ENCODE measurements at regions not wholly inside any gene's neighbourhood (a gene's known extent, or its start where the extent isn't known, plus 50 kb on each side); places are given as distances from the start of the nearest gene placed in this dataset.

GRCh38 chr3:31345581-31345980 lies 187.1 kb upstream of the STT3B start:
- Mint-ChIP-seq H3K4me3 (ENCODE audit: unreplicated experiment) (no peak overlapping the region), H3K27me3 (ENCODE audit: unreplicated experiment) (peaks cover 42% of the 10 kb centered on the region), H3K4me1 (ENCODE audit: unreplicated experiment) (no peaks in the 10 kb centered on the region), H3K27ac (ENCODE audit: unreplicated experiment) (no peak overlapping the region), H3K9me3 (ENCODE audit: unreplicated experiment) (peaks cover 5% of the 10 kb centered on the region), H3K36me3 (ENCODE audit: unreplicated experiment) (no peaks in the 10 kb centered on the region)
- no peak for DNase-seq (ENCODE audit: extremely low spot score, unreplicated experiment)
- TF ChIP-seq, protein P1, sequence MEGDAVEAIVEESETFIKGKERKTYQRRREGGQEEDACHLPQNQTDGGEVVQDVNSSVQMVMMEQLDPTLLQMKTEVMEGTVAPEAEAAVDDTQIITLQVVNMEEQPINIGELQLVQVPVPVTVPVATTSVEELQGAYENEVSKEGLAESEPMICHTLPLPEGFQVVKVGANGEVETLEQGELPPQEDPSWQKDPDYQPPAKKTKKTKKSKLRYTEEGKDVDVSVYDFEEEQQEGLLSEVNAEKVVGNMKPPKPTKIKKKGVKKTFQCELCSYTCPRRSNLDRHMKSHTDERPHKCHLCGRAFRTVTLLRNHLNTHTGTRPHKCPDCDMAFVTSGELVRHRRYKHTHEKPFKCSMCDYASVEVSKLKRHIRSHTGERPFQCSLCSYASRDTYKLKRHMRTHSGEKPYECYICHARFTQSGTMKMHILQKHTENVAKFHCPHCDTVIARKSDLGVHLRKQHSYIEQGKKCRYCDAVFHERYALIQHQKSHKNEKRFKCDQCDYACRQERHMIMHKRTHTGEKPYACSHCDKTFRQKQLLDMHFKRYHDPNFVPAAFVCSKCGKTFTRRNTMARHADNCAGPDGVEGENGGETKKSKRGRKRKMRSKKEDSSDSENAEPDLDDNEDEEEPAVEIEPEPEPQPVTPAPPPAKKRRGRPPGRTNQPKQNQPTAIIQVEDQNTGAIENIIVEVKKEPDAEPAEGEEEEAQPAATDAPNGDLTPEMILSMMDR (IDR thresholded peaks at IDR 0.05), result no peak

DNA sequence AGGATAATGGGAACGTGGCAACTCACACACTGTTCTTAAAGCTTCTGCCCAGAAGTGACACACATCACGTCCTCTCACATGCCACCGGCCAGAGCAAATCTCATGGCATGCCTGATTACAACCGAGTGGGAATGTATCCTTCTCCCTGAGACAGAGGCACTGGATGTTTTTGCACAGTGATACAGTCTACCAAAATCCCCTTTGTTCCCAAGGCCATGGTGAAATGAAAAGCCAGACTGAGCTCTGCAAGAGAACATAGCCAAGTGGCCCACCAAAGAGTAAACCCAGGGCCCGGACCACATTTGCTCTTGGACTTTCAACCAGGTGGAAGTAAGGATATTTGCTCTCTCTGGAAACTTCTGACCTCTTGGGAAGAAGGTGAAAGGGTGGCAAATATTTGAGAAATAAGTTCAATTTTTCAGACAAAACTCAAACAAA lies 186.2 kb upstream of the STT3B start:
- Mint-ChIP-seq H3K36me3 (ENCODE audit: unreplicated experiment) (no peaks in the 10 kb centered on the region), H3K4me3 (ENCODE audit: unreplicated experiment) (no peak overlapping the region)

GRCh38 chr3:31349001-31349748 lies 183.6 kb upstream of the STT3B start:
- no peak overlapping the region for H3K27ac Mint-ChIP-seq (ENCODE audit: unreplicated experiment)
- peaks cover 3% of the 10 kb centered on the region for H3K4me1 Mint-ChIP-seq (ENCODE audit: unreplicated experiment)
- H3K4me3 Mint-ChIP-seq (ENCODE audit: unreplicated experiment), result no peak overlapping the region
- no peak for DNase-seq (ENCODE audit: extremely low spot score, unreplicated experiment)
- H3K36me3 Mint-ChIP-seq (ENCODE audit: unreplicated experiment), result no peaks in the 10 kb centered on the region
- TF ChIP-seq, protein P1 (IDR thresholded peaks at IDR 0.05), result no peak
- H3K27me3 Mint-ChIP-seq (ENCODE audit: unreplicated experiment), result peaks cover 40% of the 10 kb centered on the region
- H3K9me3 Mint-ChIP-seq (ENCODE audit: unreplicated experiment), result peaks cover 5% of the 10 kb centered on the region

More for the DNA sequence above, 186.2 kb upstream of the STT3B start:
- TF ChIP-seq, protein P1 (IDR thresholded peaks at IDR 0.05), result no peak
- Mint-ChIP-seq H3K27ac (ENCODE audit: unreplicated experiment) (no peak overlapping the region), H3K9me3 (ENCODE audit: unreplicated experiment) (peaks cover 5% of the 10 kb centered on the region), H3K4me1 (ENCODE audit: unreplicated experiment) (no peaks in the 10 kb centered on the region), H3K27me3 (ENCODE audit: unreplicated experiment) (peaks cover 50% of the 10 kb centered on the region)
- no peak for DNase-seq (ENCODE audit: extremely low spot score, unreplicated experiment)

GRCh38 chr3:31350307-31350706 lies 182.4 kb upstream of the STT3B start:
- no peak for DNase-seq (ENCODE audit: extremely low spot score, unreplicated experiment)
- Mint-ChIP-seq H3K4me3 (ENCODE audit: unreplicated experiment) (no peak overlapping the region), H3K36me3 (ENCODE audit: unreplicated experiment) (no peaks in the 10 kb centered on the region), H3K27ac (ENCODE audit: unreplicated experiment) (no peak overlapping the region), H3K27me3 (ENCODE audit: unreplicated experiment) (peaks cover 32% of the 10 kb centered on the region), H3K4me1 (ENCODE audit: unreplicated experiment) (peaks cover 3% of the 10 kb centered on the region), H3K9me3 (ENCODE audit: unreplicated experiment) (no peaks in the 10 kb centered on the region)
- TF ChIP-seq, protein P1 (IDR thresholded peaks at IDR 0.05), result no peak

GRCh38 chr3:31352331-31352730 lies 180.4 kb upstream of the STT3B start:
- Mint-ChIP-seq H3K9me3 (ENCODE audit: unreplicated experiment) (peaks cover 7% of the 10 kb centered on the region), H3K27ac (ENCODE audit: unreplicated experiment) (no peak overlapping the region), H3K4me1 (ENCODE audit: unreplicated experiment) (peaks cover 3% of the 10 kb centered on the region), H3K4me3 (ENCODE audit: unreplicated experiment) (no peak overlapping the region), H3K36me3 (ENCODE audit: unreplicated experiment) (no peaks in the 10 kb centered on the region), H3K27me3 (ENCODE audit: unreplicated experiment) (peaks cover 26% of the 10 kb centered on the region)
- no peak for DNase-seq (ENCODE audit: extremely low spot score, unreplicated experiment)
- TF ChIP-seq, protein P1 (IDR thresholded peaks at IDR 0.05), result no peak

All from osteocyte (in vitro differentiated cells).